ENCODE measurements at regions not wholly inside any gene's neighbourhood (a gene's known extent, or its start where the extent isn't known, plus 50 kb on each side); places are given as distances from the start of the nearest gene placed in this dataset.

GRCh38 chr14:66001356-66001755 is 484.8 kb upstream of the CCDC196 start:
- Histone ChIP-seq H2AFZ (ENCODE audit: low read depth) (no peak overlapping the region), H3F3A (replicated peaks; ENCODE audit: insufficient read depth) (no peaks in the 10 kb centered on the region), H3K4me2 (no peak overlapping the region), H4K20me1 (ENCODE audit: insufficient read depth) (no peaks in the 10 kb centered on the region), H3K9me2 (no peaks in the 10 kb centered on the region), H3K9me3 (no peaks in the 10 kb centered on the region), H3K9ac (no peak overlapping the region), H3K36me3 (replicated peaks in 1 of 2; ENCODE audit: control insufficient read depth in 1 of 2, insufficient read depth in 2 of 2, low read length in 1 of 2) (no peaks in the 10 kb centered on the region), H3K27ac (ENCODE audit: low read depth in 2 of 2, low read length in 1 of 2) (no peak overlapping the region), H3K4me1 (ENCODE audit: control insufficient read depth in 1 of 2, insufficient read depth in 2 of 2, low read depth in 1 of 2, low read length in 1 of 2) (no peaks in the 10 kb centered on the region), H3K27me3 (ENCODE audit: insufficient read depth) (no peaks in the 10 kb centered on the region), H3K4me3 (ENCODE audit: low read depth in 2 of 2, low read length in 1 of 2) (no peak overlapping the region), H3K79me2 (ENCODE audit: insufficient read depth) (no peaks in the 10 kb centered on the region)
- ChIA-PET POLR2A (no interaction called here), CTCF (no interaction called here)
- TF ChIP-seq FOSL2 (IDR thresholded peaks at IDR 0.05; ENCODE audit: borderline replicate concordance, low read depth) (no peak), USF1 (IDR thresholded peaks at IDR 0.05; ENCODE audit: borderline replicate concordance, low read depth) (no peak), NRF1 (IDR thresholded peaks at IDR 0.05; ENCODE audit: low read depth, low read length) (no peak), REST (IDR thresholded peaks at IDR 0.05; ENCODE audit: low read depth, low read length) (no peak), RAD21 (IDR thresholded peaks at IDR 0.05; ENCODE audit: low read length) (no peak), TCF12 (IDR thresholded peaks at IDR 0.05) (no peak), RXRA (IDR thresholded peaks at IDR 0.05; ENCODE audit: borderline replicate concordance, low read depth) (no peak), RCOR1 (IDR thresholded peaks at IDR 0.05; ENCODE audit: low read length) (no peak), NFIC (IDR thresholded peaks at IDR 0.05; ENCODE audit: borderline replicate concordance) (no peak), FOXM1 (IDR thresholded peaks at IDR 0.05; ENCODE audit: low read depth) (no peak), SMC3 (IDR thresholded peaks at IDR 0.05; ENCODE audit: low read depth, low read length) (no peak), YY1 (IDR thresholded peaks at IDR 0.05; ENCODE audit: low read depth) (no peak), POLR2AphosphoS5 (IDR thresholded peaks at IDR 0.05; ENCODE audit: low read depth, low read length) (no peak), FOXJ3 (CRISPR knock-in tag; IDR thresholded peaks at IDR 0.05) (no peak), RFX5 (IDR thresholded peaks at IDR 0.05; ENCODE audit: low read length) (no peak), GATA2 (CRISPR knock-in tag; IDR thresholded peaks at IDR 0.05) (no peak), TEAD4 (IDR thresholded peaks at IDR 0.05; ENCODE audit: borderline replicate concordance, insufficient read depth) (no peak)
- TF ChIP-seq, protein P1, sequence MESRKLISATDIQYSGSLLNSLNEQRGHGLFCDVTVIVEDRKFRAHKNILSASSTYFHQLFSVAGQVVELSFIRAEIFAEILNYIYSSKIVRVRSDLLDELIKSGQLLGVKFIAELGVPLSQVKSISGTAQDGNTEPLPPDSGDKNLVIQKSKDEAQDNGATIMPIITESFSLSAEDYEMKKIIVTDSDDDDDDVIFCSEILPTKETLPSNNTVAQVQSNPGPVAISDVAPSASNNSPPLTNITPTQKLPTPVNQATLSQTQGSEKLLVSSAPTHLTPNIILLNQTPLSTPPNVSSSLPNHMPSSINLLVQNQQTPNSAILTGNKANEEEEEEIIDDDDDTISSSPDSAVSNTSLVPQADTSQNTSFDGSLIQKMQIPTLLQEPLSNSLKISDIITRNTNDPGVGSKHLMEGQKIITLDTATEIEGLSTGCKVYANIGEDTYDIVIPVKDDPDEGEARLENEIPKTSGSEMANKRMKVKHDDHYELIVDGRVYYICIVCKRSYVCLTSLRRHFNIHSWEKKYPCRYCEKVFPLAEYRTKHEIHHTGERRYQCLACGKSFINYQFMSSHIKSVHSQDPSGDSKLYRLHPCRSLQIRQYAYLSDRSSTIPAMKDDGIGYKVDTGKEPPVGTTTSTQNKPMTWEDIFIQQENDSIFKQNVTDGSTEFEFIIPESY (IDR thresholded peaks at IDR 0.05; ENCODE audit: borderline replicate concordance, low read depth) = no peak
- TF ChIP-seq, protein P2, sequence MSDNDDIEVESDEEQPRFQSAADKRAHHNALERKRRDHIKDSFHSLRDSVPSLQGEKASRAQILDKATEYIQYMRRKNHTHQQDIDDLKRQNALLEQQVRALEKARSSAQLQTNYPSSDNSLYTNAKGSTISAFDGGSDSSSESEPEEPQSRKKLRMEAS (IDR thresholded peaks at IDR 0.05; ENCODE audit: low read depth) = no peak
- TF ChIP-seq, protein P3, sequence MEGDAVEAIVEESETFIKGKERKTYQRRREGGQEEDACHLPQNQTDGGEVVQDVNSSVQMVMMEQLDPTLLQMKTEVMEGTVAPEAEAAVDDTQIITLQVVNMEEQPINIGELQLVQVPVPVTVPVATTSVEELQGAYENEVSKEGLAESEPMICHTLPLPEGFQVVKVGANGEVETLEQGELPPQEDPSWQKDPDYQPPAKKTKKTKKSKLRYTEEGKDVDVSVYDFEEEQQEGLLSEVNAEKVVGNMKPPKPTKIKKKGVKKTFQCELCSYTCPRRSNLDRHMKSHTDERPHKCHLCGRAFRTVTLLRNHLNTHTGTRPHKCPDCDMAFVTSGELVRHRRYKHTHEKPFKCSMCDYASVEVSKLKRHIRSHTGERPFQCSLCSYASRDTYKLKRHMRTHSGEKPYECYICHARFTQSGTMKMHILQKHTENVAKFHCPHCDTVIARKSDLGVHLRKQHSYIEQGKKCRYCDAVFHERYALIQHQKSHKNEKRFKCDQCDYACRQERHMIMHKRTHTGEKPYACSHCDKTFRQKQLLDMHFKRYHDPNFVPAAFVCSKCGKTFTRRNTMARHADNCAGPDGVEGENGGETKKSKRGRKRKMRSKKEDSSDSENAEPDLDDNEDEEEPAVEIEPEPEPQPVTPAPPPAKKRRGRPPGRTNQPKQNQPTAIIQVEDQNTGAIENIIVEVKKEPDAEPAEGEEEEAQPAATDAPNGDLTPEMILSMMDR (IDR thresholded peaks at IDR 0.05) = no peak
- DNase-seq = no peak
- 8% methylated on average over 2 of the region's 2 CpGs for WGBS (ENCODE audit: low lambda C conversion rate)

All from SK-N-SH (cell line).